Astrocyte of the cerebellum (primary cell): ENCODE measurements at regions not wholly inside any gene's neighbourhood (a gene's known extent, or its start where the extent isn't known, plus 50 kb on each side); places are given as distances from the start of the nearest gene placed in this dataset.

Experiments
- DNase-seq: peaks from one replicate; pipeline ENCODE4 v3.0.0-alpha.2; 2011; ENCODE audit warnings: low read depth
- H3K4me3 ChIP-seq: 2 replicates; pipeline ENCODE4 v1.5.1; 2011; ENCODE audit warnings: mild to moderate bottlenecking, low read depth, low read length, moderate library complexity
- CTCF ChIP-seq: IDR thresholded peaks from 2 replicates; pipeline ENCODE4 v1.5.1; 2012; ENCODE audit warnings: low read length, low read depth, moderate library complexity, mild to moderate bottlenecking; ENCODE audit errors: missing control alignments
- in situ Hi-C: cut with HindIII; loops from 2 replicates; pipeline ENCODE4 v1.10.0; 2017; ENCODE audit warnings: low sequenced_read_pairs

GRCh38 chr13:83810136-83810535, 72.1 kb downstream of the SLITRK1 start:
- DNase-seq: no peak
- H3K4me3 ChIP-seq: no peak overlapping the region
- no peak for TF ChIP-seq CTCF
- in situ Hi-C loops: no loop called here

- H3K4me3 ChIP-seq: no peak overlapping the region
- in situ Hi-C loops: no loop called here
- no peak for DNase-seq
- TF ChIP-seq CTCF: no peak
Measured at GRCh38 chr13:83804356-83804962, 77.8 kb downstream of the SLITRK1 start.

- DNase-seq: no peak
- TF ChIP-seq CTCF: no peak
- no peak overlapping the region for H3K4me3 ChIP-seq
- in situ Hi-C loops: no loop called here
Measured at GRCh38 chr13:83798731-83799130, 83.5 kb downstream of the SLITRK1 start.

- in situ Hi-C loops: no loop called here
- no peak for TF ChIP-seq CTCF
- H3K4me3 ChIP-seq: no peak overlapping the region
- DNase-seq: no peak
Measured at GRCh38 chr13:83796364-83796763, 85.9 kb downstream of the SLITRK1 start.

- no peak for DNase-seq
- no peak for TF ChIP-seq CTCF
- in situ Hi-C loops: no loop called here
- no peak overlapping the region for H3K4me3 ChIP-seq
Measured at GRCh38 chr13:83794583-83794982, 87.7 kb downstream of the SLITRK1 start.

- peak; percentile 40 for TF ChIP-seq CTCF
- no peak overlapping the region for H3K4me3 ChIP-seq
- in situ Hi-C loops: no loop called here
- DNase-seq: no peak
Measured at GRCh38 chr13:83780227-83780626, 102.0 kb downstream of the SLITRK1 start.
